HG02884 (cell line): ENCODE measurements at regions not wholly inside any gene's neighbourhood (a gene's known extent, or its start where the extent isn't known, plus 50 kb on each side); places are given as distances from the start of the nearest gene placed in this dataset.

Experiments
- ATAC-seq: cut with Tn5 transposase; IDR thresholded peaks from one replicate; pipeline ENCODE4 v1.9.1; 2021; ENCODE audit warnings: mild to moderate bottlenecking, moderate library complexity; ENCODE audit not compliant: unreplicated experiment

DNA sequence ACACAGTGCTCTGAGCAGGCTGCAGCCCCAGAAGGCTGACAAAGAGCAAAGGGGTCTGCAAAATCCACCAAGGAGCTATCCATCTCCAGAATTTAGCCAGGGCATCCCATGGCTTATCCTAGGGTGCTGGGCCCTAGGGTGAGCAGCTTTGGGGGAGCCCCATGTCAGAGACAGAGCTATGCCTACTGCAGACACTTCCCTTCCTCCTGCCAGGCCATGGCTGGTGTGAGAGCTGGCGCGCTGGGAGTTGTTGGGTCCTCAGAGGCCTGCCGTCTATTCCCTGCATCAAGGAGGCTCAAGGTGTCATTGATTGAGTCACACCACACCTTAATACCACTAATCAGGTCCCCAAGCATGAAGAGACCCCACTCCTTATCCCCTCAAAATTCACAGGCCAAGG, 85.3 kb upstream of the TP53I11 start:
- ATAC-seq = no peak

DNA sequence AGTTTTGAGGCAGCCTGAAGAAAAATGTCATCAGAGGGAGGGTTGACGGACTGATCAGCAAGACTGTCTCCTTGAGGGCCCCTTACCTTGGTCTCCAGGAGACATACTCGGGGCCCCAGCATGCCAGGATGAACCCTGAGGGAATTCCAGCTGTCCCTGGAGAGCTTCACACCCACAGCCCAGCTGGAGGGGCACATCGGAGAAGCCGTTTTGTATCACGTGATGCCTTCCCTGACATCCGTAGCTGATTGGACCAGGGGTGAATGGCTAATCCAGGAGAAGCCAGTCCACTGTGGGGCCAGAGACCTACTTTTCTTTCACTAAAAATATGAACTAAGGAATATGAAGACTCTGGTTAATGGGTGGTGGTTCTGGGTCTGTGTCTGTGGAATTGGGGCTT, 86.0 kb upstream of the TP53I11 start:
- ATAC-seq = no peak

- no peak for ATAC-seq
Measured at GRCh38 chr11:45037434-45038005, 86.8 kb upstream of the TP53I11 start.

GRCh38 chr11:45038923-45039322, 88.2 kb upstream of the TP53I11 start:
- ATAC-seq = no peak

- ATAC-seq = no peak
Measured at GRCh38 chr11:45041596-45041995, 90.9 kb upstream of the TP53I11 start.

DNA sequence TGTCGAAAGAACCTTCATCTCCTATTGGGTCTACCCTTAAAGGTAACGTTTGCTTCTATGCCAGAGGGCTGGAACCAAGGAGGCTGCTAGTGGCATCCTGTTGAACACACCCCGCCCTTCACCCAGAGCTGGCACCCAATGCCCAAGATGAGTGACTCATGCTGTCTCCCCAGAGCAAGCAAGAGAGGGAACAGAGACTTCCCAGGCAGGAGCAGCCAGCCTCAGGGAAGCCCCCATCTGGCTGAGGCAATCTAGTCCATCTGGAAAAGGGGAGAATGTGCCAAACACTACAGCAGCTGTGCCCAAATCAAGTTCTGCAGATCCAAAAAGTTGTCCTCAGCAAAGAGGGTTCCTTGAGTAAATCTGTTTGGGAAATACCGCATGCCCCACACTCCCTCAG, 91.9 kb upstream of the TP53I11 start:
- ATAC-seq = no peak

- no peak for ATAC-seq
Measured at GRCh38 chr11:45043755-45044475, 93.2 kb upstream of the TP53I11 start.

DNA sequence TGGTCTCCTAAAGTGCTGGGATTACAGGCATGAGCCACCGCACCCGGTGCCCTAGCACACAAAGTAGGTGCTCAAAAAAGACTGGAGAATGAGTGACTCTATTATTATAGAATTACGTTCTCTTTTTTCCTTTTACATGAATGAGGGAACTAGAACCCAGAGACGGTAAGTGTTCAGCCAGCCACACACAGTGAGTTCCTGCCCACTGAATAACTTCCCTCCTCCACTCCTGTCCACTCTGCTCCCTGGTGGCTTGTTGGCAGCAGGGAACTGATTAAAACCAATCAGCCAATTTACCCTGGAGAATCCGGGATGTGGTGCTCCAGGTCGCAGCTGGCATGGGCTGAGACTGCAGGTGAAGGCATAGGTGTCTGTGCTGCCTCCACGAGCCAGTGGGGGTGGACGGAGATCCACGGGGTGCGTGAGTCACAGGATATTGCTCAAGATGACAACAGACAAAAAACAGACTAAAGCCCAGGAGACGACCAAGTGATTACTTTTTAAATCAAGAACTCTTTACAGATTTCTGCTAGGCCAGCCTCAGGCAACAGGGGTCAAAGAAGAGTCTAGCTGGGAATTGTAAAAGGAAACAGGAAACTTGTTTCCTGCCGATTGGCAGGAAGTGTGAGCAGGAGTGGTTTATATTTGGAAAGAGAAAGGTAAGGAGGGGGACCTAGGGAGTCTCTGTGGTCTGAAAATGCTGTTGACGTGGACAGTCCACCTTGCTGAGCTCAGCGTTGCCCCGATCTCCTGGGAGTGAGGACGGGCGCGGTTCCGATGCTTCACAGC, 95.2 kb upstream of the TP53I11 start:
- ATAC-seq = no peak

GRCh38 chr11:45048313-45048841, 97.7 kb upstream of the TP53I11 start:
- no peak for ATAC-seq

DNA sequence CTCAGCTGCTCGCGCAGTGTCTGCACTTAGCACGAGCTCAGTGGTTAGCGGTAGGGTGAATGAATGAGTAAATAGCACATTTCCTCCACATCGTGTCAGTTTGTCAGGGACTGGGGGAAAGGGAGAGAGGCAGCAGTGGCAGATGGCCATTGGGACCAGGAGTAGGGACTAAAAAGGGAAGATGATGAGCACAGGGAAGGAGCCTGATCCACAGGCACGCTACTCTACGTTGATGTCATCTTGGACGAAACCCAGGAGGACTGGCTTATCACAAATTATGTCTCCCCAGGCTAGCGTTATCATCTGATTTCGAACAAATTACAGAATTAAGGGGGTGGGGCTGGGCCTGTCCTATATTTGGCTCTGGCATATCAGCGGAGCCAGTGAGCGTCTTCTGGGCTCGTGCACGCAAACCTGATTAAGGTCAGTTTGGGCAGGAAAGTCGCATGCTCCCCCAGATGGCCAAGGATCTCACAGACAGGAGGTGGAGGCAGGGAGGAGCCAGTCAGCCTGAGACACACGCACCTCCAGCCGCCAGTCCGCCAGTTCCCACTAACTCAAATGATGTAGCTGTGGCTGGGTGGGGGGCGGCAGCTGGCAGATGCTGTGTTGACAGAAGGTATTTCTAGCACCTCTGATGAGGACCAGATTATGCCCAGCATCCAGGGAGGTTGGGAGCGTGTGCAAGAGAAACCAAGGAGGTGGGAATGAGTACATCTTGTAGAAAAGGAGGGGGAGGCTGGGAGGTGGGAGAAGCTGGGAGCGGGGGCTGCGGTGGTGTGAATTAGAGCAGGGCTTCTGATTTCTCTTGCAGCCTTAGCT, 97.4 kb upstream of the PRDM11 start:
- ATAC-seq = no peak

GRCh38 chr11:45050111-45050510, 96.3 kb upstream of the PRDM11 start:
- ATAC-seq = no peak

- ATAC-seq = no peak
Measured at GRCh38 chr11:45051621-45052020, 94.8 kb upstream of the PRDM11 start.

- ATAC-seq = no peak
Measured at GRCh38 chr11:45052361-45052760, 94.1 kb upstream of the PRDM11 start.

DNA sequence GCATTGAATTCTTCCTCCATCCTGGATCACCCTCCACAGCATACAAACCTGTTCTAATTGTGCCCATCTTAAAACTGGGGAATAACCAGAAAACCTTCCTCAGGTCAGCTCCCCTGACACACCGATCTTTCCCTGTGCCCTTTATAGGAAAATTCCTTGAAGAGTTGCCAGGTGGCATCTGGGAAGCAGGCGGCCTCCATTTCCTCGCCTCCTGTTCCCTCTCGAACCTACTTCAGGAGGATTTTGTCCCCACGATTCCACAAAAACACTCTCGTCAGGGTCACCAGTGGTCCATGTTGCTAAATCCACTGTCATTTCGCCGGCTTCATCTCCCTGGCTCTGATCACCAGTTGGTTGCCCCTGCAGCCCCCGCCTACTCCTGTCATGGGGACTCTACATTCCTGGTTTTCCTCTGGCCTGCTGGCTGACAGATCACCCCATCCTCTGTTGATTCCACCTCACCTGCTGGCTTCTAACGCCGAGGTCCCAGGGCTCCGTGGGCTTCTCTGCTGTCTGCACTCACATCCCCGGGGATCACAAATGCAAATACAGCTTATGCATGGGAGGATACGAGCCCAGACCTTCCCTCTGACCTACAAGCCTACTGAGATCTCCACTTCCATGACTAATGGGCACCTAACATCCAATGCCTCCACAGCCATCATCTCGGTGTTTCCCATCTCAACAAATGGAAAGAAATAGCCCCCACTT, 92.5 kb upstream of the PRDM11 start:
- no peak for ATAC-seq

- ATAC-seq = no peak
Measured at GRCh38 chr11:45054956-45055355, 91.5 kb upstream of the PRDM11 start.

GRCh38 chr11:45056529-45056928, 89.9 kb upstream of the PRDM11 start:
- no peak for ATAC-seq

DNA sequence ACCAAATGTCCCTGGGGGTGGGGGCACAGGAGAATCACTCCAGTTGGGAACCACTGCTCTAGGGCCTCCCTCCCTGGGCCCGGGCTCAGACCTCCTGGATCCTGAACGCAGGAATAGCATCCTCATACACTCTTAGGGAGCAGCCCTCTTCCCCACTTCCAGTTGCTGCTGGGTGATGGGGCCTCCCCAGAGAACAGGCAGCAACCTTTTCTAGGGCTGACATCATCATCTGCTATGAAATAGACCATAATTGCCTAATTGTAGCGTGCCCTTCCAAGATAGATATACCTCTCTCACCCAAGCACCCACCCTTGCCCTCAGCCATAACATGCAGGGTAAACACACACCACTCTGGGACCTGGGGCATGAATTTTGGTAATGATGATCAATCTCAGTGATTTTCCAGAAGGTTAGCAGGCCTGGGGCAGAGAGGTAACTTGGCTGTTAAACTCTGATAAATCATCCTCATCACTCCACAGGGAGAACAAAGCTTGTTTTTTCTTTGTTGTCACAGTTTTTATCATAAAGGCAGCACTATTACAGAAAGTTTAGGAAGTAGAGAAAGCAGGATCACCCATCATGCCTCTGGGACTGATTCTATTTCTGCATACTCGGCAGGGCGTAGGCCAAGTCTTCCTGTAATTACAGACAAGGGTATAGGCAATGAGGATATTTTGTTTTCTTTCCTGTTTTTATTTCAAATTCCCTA, 88.3 kb upstream of the PRDM11 start:
- no peak for ATAC-seq

- no peak for ATAC-seq
Measured at GRCh38 chr11:45058647-45058950, 87.8 kb upstream of the PRDM11 start.

- no peak for ATAC-seq
Measured at GRCh38 chr11:45060707-45061106, 85.7 kb upstream of the PRDM11 start.

DNA sequence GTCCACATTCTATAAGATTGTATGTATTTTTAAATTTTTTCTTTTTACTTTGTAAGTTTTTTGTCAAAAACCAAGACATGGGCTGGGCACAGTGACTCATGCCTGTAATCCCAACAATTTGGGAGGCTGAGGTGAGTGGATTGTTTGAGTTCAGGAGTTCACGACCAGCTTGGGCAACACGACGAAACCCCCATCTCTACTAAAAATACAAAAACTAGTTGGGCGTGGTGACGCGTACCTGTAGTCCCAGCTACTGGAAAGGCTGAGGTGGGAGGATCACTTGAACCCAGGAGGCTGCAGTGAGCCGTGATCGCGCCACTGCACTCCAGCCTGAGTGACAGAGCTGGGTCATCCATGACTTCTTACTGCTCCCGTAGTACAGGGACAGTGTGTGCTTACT, 84.8 kb upstream of the PRDM11 start:
- no peak for ATAC-seq
